SH-SY5Y (cell line): ENCODE measurements at regions not wholly inside any gene's neighbourhood (a gene's known extent, or its start where the extent isn't known, plus 50 kb on each side); places are given as distances from the start of the nearest gene placed in this dataset.

Experiments
- GATA2 ChIP-seq: IDR thresholded peaks from 2 replicates; pipeline ENCODE4 v1.6.1; 2011; ENCODE audit warnings: mild to moderate bottlenecking, low read depth, low read length
- GATA3 ChIP-seq: IDR thresholded peaks from 2 replicates; pipeline ENCODE4 v1.6.1; 2011; ENCODE audit warnings: low read depth, mild to moderate bottlenecking, low read length, moderate library complexity

- TF ChIP-seq GATA2: no peak
- TF ChIP-seq GATA3: no peak
Observed at GRCh38 chr14:47746986-47747385, 71.6 kb upstream of the MDGA2 start.
